ENCODE measurements at regions not wholly inside any gene's neighbourhood (a gene's known extent, or its start where the extent isn't known, plus 50 kb on each side); places are given as distances from the start of the nearest gene placed in this dataset.
A peak's percentile ranks its signal among the peaks of the same experiment; 100 is the strongest.

- Histone ChIP-seq H3K36me3 (no peaks in the 10 kb centered on the region), H3K9me3 (peaks cover 3% of the 10 kb centered on the region; the same call in 1 of the 2 replicates), H3K27ac (no peak overlapping the region), H3K27me3 (no peaks in the 10 kb centered on the region), H3K9ac (no peak overlapping the region), H3K4me2 (no peak overlapping the region), H4K20me1 (no peaks in the 10 kb centered on the region), H3K4me3 (no peak overlapping the region), H3K4me1 (peaks cover 7% of the 10 kb centered on the region; the same call in 1 of the 2 replicates)
- no peak for TF ChIP-seq Cebpa-rat (IDR thresholded peaks at IDR 0.05)
Observed at GRCh38 chr7:42761486-42761885, 150.4 kb downstream of the C7orf25 start.

- H3K27me3 ChIP-seq = no peaks in the 10 kb centered on the region
- H3K4me3 ChIP-seq = no peak overlapping the region
- no peaks in the 10 kb centered on the region for H4K20me1 ChIP-seq
- H3K27ac ChIP-seq = no peak overlapping the region
- H3K9ac ChIP-seq = no peak overlapping the region
- peaks cover 3% of the 10 kb centered on the region; the same call in 1 of the 2 replicates for H3K9me3 ChIP-seq
- no peak for TF ChIP-seq Cebpa-rat (IDR thresholded peaks at IDR 0.05)
- H3K4me2 ChIP-seq = no peak overlapping the region
- H3K4me1 ChIP-seq = peaks cover 18% of the 10 kb centered on the region
- no peaks in the 10 kb centered on the region for H3K36me3 ChIP-seq
Observed at GRCh38 chr7:42758124-42758523, 153.7 kb downstream of the C7orf25 start.

GRCh38 chr7:42756841-42757240 is 155.0 kb downstream of the C7orf25 start:
- Histone ChIP-seq H3K27me3 (no peaks in the 10 kb centered on the region), H3K4me3 (no peak overlapping the region), H3K36me3 (no peaks in the 10 kb centered on the region), H3K9me3 (peaks cover 3% of the 10 kb centered on the region; the same call in 1 of the 2 replicates), H4K20me1 (no peaks in the 10 kb centered on the region), H3K4me2 (no peak overlapping the region), H3K9ac (no peak overlapping the region), H3K27ac (no peak overlapping the region), H3K4me1 (peaks cover 21% of the 10 kb centered on the region)
- TF ChIP-seq Cebpa-rat (IDR thresholded peaks at IDR 0.05) = no peak

DNA sequence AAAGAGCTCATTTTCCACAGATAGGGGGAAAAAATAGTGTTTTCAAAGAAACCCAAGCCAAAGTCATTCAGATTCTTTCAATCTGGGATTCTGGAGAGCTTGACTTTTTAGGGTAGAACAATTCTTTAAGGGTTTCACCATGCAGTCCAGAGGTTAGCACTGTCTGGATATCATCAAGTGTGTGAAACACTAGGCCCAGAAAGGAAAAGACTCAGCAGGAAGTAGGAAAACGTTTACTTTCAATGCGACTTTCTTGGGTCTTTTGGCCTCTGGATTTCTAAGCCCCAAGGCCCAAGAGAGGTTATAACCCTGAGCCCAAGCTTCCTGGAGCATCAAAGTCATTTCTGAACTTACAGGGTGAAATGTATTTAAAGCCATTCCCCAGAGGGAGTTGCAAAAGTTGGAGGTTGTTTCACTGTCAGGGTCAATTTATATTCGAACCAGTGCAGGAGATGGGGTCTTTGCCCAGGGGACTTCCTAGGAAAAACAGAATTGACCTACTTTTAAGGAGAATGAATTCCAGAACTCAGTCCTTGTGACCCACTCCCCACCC is 158.0 kb downstream of the C7orf25 start:
- peaks cover 21% of the 10 kb centered on the region for H3K4me1 ChIP-seq
- H3K27ac ChIP-seq = peak overlapping the region; percentile 33; the same call in 1 of the 2 replicates
- no peaks in the 10 kb centered on the region for H3K27me3 ChIP-seq
- no peak overlapping the region; the same call in 1 of the 2 replicates for H3K9ac ChIP-seq
- H3K36me3 ChIP-seq = no peaks in the 10 kb centered on the region
- peak overlapping the region; percentile 59 for H3K4me2 ChIP-seq
- TF ChIP-seq Cebpa-rat (IDR thresholded peaks at IDR 0.05) = no peak
- H3K4me3 ChIP-seq = no peak overlapping the region
- peaks cover 11% of the 10 kb centered on the region; the same call in 1 of the 2 replicates for H3K9me3 ChIP-seq
- H4K20me1 ChIP-seq = no peaks in the 10 kb centered on the region

DNA sequence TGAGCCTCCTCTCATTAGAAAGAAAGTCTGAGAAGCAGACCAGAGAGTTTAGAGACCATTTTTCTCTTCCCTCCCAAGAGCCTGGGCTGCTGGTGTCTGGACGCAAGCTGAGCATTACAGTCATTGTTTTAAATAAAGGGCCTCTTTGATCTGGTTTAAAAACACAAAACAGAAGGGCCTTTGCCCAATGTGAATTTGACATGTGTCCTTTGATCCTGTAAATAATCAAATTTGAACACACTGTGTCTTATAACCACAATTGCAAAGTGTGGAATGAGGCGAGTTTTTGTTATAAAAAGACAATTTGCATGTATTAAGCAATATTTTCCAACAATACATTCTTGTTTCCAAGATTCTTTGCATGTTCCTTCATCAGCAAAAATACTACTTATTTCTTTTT is 158.5 kb downstream of the C7orf25 start:
- Histone ChIP-seq H4K20me1 (no peaks in the 10 kb centered on the region), H3K27ac (no peak overlapping the region), H3K4me1 (peaks cover 21% of the 10 kb centered on the region), H3K4me2 (peak overlapping the region; percentile 59), H3K9ac (no peak overlapping the region), H3K36me3 (no peaks in the 10 kb centered on the region), H3K4me3 (no peak overlapping the region), H3K9me3 (peaks cover 8% of the 10 kb centered on the region; the same call in 1 of the 2 replicates), H3K27me3 (no peaks in the 10 kb centered on the region)
- TF ChIP-seq Cebpa-rat (IDR thresholded peaks at IDR 0.05) = no peak

DNA sequence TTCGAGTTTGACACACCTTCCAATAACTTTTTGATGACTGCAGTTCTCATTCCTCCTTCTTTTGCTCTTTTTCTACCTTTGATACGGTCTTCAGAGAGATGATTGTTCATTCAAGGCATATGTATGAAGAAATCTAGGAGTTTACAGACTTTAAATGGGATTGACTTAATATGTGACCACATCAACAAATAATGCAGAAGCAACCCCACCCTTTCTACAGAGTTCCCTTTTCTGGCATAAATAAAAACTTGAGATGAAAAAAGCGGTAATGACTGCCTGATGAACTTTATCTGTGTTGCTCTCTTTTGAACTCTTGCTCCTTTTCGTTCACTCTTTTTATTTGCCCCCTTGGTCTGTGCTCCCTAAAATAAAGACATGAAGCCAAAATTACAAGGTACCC is 161.7 kb downstream of the C7orf25 start:
- Histone ChIP-seq H3K4me1 (peaks cover 21% of the 10 kb centered on the region), H3K27me3 (no peaks in the 10 kb centered on the region), H3K4me3 (no peak overlapping the region), H3K9ac (no peak overlapping the region), H3K4me2 (no peak overlapping the region), H3K9me3 (peaks cover 8% of the 10 kb centered on the region; the same call in 1 of the 2 replicates), H4K20me1 (no peaks in the 10 kb centered on the region), H3K27ac (no peak overlapping the region), H3K36me3 (no peaks in the 10 kb centered on the region)
- no peak for TF ChIP-seq Cebpa-rat (IDR thresholded peaks at IDR 0.05)

DNA sequence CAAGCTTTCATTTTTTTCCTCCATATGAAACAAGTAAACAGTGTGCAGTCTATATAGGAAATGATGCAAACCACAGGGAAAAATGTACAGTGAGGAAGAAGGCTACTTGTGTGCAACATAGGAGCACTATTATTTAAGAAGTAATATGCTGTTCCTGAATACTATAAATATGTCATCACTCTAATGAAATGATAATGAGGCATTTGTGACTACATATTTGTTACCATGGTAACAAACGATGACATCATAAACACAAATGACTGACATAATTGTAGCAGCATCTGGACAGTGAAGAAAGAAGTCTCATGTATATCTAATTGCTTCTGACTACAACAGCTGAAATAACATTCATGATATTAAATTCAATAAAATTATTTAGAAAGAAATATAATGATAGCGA is 164.8 kb downstream of the C7orf25 start:
- Histone ChIP-seq H3K9ac (no peak overlapping the region), H3K4me2 (no peak overlapping the region), H3K27ac (no peak overlapping the region), H3K4me1 (no peaks in the 10 kb centered on the region), H4K20me1 (no peaks in the 10 kb centered on the region), H3K4me3 (no peak overlapping the region), H3K36me3 (no peaks in the 10 kb centered on the region), H3K9me3 (peaks cover 8% of the 10 kb centered on the region; the same call in 1 of the 2 replicates), H3K27me3 (no peaks in the 10 kb centered on the region)
- no peak for TF ChIP-seq Cebpa-rat (IDR thresholded peaks at IDR 0.05)

GRCh38 chr7:42746214-42746613 is 165.7 kb downstream of the C7orf25 start:
- no peaks in the 10 kb centered on the region for H3K36me3 ChIP-seq
- H3K4me1 ChIP-seq = no peaks in the 10 kb centered on the region
- H3K4me3 ChIP-seq = no peak overlapping the region
- no peak overlapping the region for H3K27ac ChIP-seq
- H3K9ac ChIP-seq = no peak overlapping the region
- TF ChIP-seq Cebpa-rat (IDR thresholded peaks at IDR 0.05) = no peak
- no peaks in the 10 kb centered on the region for H4K20me1 ChIP-seq
- H3K27me3 ChIP-seq = no peaks in the 10 kb centered on the region
- H3K9me3 ChIP-seq = peaks cover 8% of the 10 kb centered on the region; the same call in 1 of the 2 replicates
- no peak overlapping the region for H3K4me2 ChIP-seq

DNA sequence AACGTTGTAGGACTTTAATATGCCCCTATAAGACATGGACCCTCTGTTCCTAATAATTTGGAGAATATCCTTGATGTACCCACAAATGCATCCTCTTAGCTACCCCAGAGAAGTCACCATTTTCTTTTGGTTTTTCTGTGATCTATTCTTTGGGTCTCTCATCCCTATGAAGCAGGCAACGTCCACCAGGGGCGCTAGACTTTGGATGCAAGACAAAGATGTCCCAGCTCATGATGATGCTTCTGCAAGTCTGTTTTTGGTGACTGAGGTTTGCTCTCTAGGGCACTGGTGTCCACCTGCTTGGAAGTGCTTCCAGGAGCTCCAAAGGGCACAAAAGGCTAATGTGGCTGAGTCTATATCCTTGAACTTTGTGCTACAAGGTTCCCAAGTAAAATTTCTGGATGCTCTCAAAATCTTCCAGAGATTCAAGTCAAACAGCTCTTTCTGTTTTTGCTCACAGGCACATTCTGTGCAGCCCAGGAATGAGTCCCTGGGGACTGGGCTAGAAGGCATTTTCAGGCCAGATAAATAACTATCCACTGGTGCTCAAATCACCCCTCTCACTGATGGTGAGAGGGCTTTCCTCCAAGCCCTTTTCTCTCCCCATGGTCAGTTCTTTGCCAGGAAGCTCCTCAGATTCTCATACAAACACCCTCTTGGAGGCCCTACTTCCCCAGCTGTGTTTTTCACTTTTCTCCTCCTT is 166.4 kb downstream of the C7orf25 start:
- H3K4me1 ChIP-seq = no peaks in the 10 kb centered on the region
- H3K27me3 ChIP-seq = no peaks in the 10 kb centered on the region
- no peak for TF ChIP-seq Cebpa-rat (IDR thresholded peaks at IDR 0.05)
- H3K4me2 ChIP-seq = no peak overlapping the region
- no peak overlapping the region for H3K27ac ChIP-seq
- H3K9ac ChIP-seq = no peak overlapping the region
- H3K4me3 ChIP-seq = no peak overlapping the region
- no peaks in the 10 kb centered on the region for H3K36me3 ChIP-seq
- H4K20me1 ChIP-seq = no peaks in the 10 kb centered on the region
- peaks cover 8% of the 10 kb centered on the region; the same call in 1 of the 2 replicates for H3K9me3 ChIP-seq

DNA sequence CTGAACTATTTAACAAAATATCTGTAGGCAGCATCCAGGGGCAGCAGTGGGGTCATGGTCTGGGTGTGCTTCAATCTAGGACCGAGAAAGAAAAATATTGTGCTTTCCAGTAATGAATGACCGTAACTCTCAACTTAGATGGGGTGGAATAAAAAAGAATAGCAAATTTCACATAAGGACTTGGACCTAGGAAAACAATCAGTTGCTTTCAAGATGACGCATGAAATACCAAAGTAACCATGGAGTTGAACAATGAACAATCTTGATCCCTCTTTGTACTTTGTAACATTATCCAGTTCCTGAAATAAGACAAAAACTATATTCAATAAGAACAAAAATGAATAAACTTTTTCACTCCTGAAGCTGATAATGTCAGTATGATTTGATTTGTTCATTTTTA is 167.1 kb downstream of the C7orf25 start:
- Histone ChIP-seq H3K36me3 (no peaks in the 10 kb centered on the region), H3K27me3 (no peaks in the 10 kb centered on the region), H4K20me1 (no peaks in the 10 kb centered on the region), H3K9me3 (peaks cover 8% of the 10 kb centered on the region; the same call in 1 of the 2 replicates), H3K27ac (no peak overlapping the region), H3K4me2 (no peak overlapping the region), H3K9ac (no peak overlapping the region), H3K4me3 (no peak overlapping the region), H3K4me1 (no peaks in the 10 kb centered on the region)
- TF ChIP-seq Cebpa-rat (IDR thresholded peaks at IDR 0.05) = no peak
